ENCODE measurements at regions not wholly inside any gene's neighbourhood (a gene's known extent, or its start where the extent isn't known, plus 50 kb on each side); places are given as distances from the start of the nearest gene placed in this dataset.

- TF ChIP-seq, protein P1, sequence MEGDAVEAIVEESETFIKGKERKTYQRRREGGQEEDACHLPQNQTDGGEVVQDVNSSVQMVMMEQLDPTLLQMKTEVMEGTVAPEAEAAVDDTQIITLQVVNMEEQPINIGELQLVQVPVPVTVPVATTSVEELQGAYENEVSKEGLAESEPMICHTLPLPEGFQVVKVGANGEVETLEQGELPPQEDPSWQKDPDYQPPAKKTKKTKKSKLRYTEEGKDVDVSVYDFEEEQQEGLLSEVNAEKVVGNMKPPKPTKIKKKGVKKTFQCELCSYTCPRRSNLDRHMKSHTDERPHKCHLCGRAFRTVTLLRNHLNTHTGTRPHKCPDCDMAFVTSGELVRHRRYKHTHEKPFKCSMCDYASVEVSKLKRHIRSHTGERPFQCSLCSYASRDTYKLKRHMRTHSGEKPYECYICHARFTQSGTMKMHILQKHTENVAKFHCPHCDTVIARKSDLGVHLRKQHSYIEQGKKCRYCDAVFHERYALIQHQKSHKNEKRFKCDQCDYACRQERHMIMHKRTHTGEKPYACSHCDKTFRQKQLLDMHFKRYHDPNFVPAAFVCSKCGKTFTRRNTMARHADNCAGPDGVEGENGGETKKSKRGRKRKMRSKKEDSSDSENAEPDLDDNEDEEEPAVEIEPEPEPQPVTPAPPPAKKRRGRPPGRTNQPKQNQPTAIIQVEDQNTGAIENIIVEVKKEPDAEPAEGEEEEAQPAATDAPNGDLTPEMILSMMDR (conservative IDR thresholded peaks at IDR 0.05; ENCODE audit: low read length), result no peak
- TF ChIP-seq EZH2phosphoT487 (IDR thresholded peaks at IDR 0.05; ENCODE audit: borderline replicate concordance), result no peak
Observed at GRCh38 chr7:69440976-69441375, 157.3 kb upstream of the AUTS2 start.
